ENCODE measurements at regions not wholly inside any gene's neighbourhood (a gene's known extent, or its start where the extent isn't known, plus 50 kb on each side); places are given as distances from the start of the nearest gene placed in this dataset.

- TF ChIP-seq POU6F1 (CRISPR knock-in tag; IDR thresholded peaks at IDR 0.05; ENCODE audit: borderline replicate concordance, low read depth) (no peak), OSR1 (CRISPR knock-in tag; IDR thresholded peaks at IDR 0.05) (no peak), PPARA (CRISPR knock-in tag; IDR thresholded peaks at IDR 0.05; ENCODE audit: borderline replicate concordance) (no peak), TSHZ2 (CRISPR knock-in tag; IDR thresholded peaks at IDR 0.05) (no peak), TOX (CRISPR knock-in tag; IDR thresholded peaks at IDR 0.05; ENCODE audit: borderline replicate concordance) (no peak), PATZ1 (CRISPR knock-in tag; IDR thresholded peaks at IDR 0.05; ENCODE audit: borderline replicate concordance) (no peak), ZNF8 (CRISPR knock-in tag; IDR thresholded peaks at IDR 0.05) (no peak), ZNF70 (CRISPR knock-in tag; IDR thresholded peaks at IDR 0.05) (no peak), SNAI2 (CRISPR knock-in tag; IDR thresholded peaks at IDR 0.05) (no peak), ZFP30 (CRISPR knock-in tag; IDR thresholded peaks at IDR 0.05) (no peak), RARB (CRISPR knock-in tag; IDR thresholded peaks at IDR 0.05) (no peak), ARNTL (CRISPR knock-in tag; IDR thresholded peaks at IDR 0.05; ENCODE audit: borderline replicate concordance, low read depth) (no peak)
- TF ChIP-seq, protein P1, sequence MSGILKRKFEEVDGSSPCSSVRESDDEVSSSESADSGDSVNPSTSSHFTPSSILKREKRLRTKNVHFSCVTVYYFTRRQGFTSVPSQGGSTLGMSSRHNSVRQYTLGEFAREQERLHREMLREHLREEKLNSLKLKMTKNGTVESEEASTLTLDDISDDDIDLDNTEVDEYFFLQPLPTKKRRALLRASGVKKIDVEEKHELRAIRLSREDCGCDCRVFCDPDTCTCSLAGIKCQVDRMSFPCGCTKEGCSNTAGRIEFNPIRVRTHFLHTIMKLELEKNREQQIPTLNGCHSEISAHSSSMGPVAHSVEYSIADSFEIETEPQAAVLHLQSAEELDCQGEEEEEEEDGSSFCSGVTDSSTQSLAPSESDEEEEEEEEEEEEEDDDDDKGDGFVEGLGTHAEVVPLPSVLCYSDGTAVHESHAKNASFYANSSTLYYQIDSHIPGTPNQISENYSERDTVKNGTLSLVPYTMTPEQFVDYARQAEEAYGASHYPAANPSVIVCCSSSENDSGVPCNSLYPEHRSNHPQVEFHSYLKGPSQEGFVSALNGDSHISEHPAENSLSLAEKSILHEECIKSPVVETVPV (CRISPR knock-in tag; IDR thresholded peaks at IDR 0.05): no peak
These were observed 158.5 kb downstream of the CDCA7 start for GRCh38 chr2:173513107-173513727.

Measured in SK-N-SH treated with all-trans-retinoic acid at 6 μM for 48 hours (cell line).